ENCODE measurements at regions not wholly inside any gene's neighbourhood (a gene's known extent, or its start where the extent isn't known, plus 50 kb on each side); places are given as distances from the start of the nearest gene placed in this dataset.

GRCh38 chr10:43930777-43931176 is 282.1 kb upstream of the ZNF32 start:
- WGBS, 2 donors: 95 to 98% methylated on average over 5 of the region's 5 CpGs
- no peak for DNase-seq
- no peaks in the 10 kb centered on the region for H3K36me3 ChIP-seq (ENCODE audit: low read depth, missing control alignments)
- no peak for TF ChIP-seq POLR2A (IDR thresholded peaks at IDR 0.05)
- TF ChIP-seq, protein P1, sequence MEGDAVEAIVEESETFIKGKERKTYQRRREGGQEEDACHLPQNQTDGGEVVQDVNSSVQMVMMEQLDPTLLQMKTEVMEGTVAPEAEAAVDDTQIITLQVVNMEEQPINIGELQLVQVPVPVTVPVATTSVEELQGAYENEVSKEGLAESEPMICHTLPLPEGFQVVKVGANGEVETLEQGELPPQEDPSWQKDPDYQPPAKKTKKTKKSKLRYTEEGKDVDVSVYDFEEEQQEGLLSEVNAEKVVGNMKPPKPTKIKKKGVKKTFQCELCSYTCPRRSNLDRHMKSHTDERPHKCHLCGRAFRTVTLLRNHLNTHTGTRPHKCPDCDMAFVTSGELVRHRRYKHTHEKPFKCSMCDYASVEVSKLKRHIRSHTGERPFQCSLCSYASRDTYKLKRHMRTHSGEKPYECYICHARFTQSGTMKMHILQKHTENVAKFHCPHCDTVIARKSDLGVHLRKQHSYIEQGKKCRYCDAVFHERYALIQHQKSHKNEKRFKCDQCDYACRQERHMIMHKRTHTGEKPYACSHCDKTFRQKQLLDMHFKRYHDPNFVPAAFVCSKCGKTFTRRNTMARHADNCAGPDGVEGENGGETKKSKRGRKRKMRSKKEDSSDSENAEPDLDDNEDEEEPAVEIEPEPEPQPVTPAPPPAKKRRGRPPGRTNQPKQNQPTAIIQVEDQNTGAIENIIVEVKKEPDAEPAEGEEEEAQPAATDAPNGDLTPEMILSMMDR (IDR thresholded peaks at IDR 0.05): no peak
- no peaks in the 10 kb centered on the region for H3K27me3 ChIP-seq
- no peaks in the 10 kb centered on the region for H3K9me3 ChIP-seq
- no peak overlapping the region for H3K4me3 ChIP-seq
- H3K27ac ChIP-seq: no peak overlapping the region
- intact Hi-C loops (cut with DNase I; ENCODE audit: low total_unique reads): no loop called here
- H3K4me1 ChIP-seq: no peaks in the 10 kb centered on the region

DNA sequence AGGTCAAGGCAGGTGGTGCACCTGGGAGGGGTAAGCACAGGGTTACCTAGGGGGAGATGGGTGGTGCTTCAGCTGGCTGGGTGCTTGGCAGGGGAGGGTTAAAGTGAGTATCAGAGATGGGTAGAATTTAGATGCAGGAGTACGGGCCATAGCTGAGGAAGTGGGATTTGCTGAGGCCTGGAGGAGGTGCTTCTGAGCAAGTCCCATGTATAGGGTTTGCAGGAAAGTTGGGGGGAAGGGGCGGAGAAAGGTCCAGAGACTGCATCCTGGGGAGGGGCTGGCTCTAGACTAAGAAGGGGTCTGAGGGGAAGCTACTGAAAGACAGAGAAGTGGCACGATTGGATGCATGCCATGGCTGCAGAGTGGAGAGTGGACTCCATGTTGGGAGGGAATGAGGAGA is 281.6 kb upstream of the ZNF32 start:
- Histone ChIP-seq H3K4me3 (no peak overlapping the region), H3K27ac (no peak overlapping the region), H3K9me3 (no peaks in the 10 kb centered on the region), H3K4me1 (no peaks in the 10 kb centered on the region), H3K27me3 (no peaks in the 10 kb centered on the region), H3K36me3 (ENCODE audit: low read depth, missing control alignments) (no peaks in the 10 kb centered on the region)
- 88 to 91% methylated on average over 3 of the region's 3 CpGs for WGBS, 2 donors
- intact Hi-C loops (cut with DNase I; ENCODE audit: low total_unique reads): no loop called here
- TF ChIP-seq POLR2A (IDR thresholded peaks at IDR 0.05): no peak
- TF ChIP-seq, protein P1 (IDR thresholded peaks at IDR 0.05): no peak
- DNase-seq: no peak

DNA sequence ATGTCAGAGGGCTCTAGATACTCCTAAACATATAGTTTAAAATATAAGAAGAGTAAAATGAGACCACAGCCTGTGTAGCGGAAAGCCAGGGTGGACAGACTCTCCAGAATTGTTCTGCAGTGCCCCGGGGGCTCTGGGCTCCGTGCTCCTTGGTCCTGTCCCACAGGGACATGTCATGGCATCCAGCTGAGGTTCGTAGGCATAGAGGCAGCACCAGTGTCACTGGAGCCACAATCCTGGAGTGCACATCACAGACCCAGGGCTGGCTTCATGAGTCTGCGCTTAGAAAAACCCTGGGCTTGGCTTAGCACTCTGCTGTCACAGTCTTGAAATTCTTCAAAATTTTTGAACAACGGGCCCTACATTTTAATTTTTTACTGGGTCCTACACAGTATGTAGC is 280.4 kb upstream of the ZNF32 start:
- DNase-seq: no peak
- no peak overlapping the region for H3K4me3 ChIP-seq
- no peaks in the 10 kb centered on the region for H3K36me3 ChIP-seq (ENCODE audit: low read depth, missing control alignments)
- WGBS, 2 donors: 94 to 98% methylated on average over 6 of the region's 6 CpGs
- intact Hi-C loops (cut with DNase I; ENCODE audit: low total_unique reads): no loop called here
- no peaks in the 10 kb centered on the region for H3K9me3 ChIP-seq
- no peak for TF ChIP-seq POLR2A (IDR thresholded peaks at IDR 0.05)
- TF ChIP-seq, protein P1 (IDR thresholded peaks at IDR 0.05): no peak
- H3K27ac ChIP-seq: no peak overlapping the region
- no peaks in the 10 kb centered on the region for H3K27me3 ChIP-seq
- H3K4me1 ChIP-seq: no peaks in the 10 kb centered on the region

DNA sequence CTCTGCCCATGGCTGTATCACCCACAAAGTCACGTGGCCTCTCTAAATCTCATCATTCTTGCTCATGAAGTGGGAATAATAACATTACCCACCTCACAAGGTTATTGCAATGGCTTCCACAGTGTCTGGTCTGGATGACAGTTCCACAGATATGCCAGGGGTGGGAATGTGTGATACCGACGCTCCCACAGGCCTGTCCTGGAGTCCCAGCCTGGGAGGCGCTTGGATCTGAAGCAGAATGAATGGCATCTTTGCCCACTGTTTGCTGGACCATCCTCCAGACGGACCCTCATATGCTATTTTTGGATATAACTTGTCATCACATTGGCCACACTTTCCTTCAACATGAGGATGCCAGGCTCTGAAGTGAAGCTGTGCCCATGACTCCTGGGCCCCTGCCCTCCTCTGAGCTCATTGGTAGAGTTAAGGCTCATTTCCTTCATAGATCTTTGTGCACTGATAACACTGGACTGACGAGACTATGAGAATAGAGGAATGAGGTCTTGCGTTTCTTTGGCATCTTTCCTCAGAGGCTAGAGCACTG is 279.8 kb upstream of the ZNF32 start:
- 82 to 85% methylated on average over 5 to 7 of the region's 7 CpGs for WGBS, 2 donors
- no peaks in the 10 kb centered on the region for H3K4me1 ChIP-seq
- no peaks in the 10 kb centered on the region for H3K36me3 ChIP-seq (ENCODE audit: low read depth, missing control alignments)
- no peak for TF ChIP-seq POLR2A (IDR thresholded peaks at IDR 0.05)
- TF ChIP-seq, protein P1 (IDR thresholded peaks at IDR 0.05): no peak
- intact Hi-C loops (cut with DNase I; ENCODE audit: low total_unique reads): no loop called here
- H3K27me3 ChIP-seq: no peaks in the 10 kb centered on the region
- H3K27ac ChIP-seq: no peak overlapping the region
- no peak for DNase-seq
- no peaks in the 10 kb centered on the region for H3K9me3 ChIP-seq
- no peak overlapping the region for H3K4me3 ChIP-seq

DNA sequence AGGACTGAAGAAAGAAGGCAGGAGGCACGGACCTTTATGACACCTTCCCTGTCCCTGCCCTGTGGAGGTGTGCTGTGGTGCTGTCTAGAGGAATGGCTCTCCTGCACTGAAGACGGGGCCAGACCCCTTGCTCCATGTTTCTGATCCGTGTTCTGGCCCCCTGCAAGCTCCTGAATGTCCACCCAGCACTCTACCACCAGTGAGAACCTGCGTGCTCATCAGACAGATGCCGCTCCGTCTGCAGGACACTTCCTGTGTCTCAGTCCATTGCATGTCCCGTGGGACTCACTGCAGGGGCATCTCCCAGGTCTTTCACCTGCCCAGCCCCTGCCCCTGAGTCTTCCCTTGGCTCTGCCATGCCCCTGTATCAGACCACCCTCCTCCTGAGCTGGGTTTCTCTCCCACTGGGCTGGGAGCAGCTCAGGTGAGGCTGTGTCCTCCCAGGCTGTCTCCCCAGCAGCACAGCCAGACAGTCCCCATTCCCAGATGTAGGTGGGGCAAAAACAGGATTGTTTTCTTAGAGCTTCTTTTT is 278.3 kb upstream of the ZNF32 start:
- no peak overlapping the region for H3K27ac ChIP-seq
- no peaks in the 10 kb centered on the region for H3K27me3 ChIP-seq
- intact Hi-C loops (cut with DNase I; ENCODE audit: low total_unique reads): no loop called here
- no peaks in the 10 kb centered on the region for H3K9me3 ChIP-seq
- H3K36me3 ChIP-seq (ENCODE audit: low read depth, missing control alignments): no peaks in the 10 kb centered on the region
- H3K4me3 ChIP-seq: no peak overlapping the region
- no peaks in the 10 kb centered on the region for H3K4me1 ChIP-seq
- no peak for DNase-seq
- no peak for TF ChIP-seq POLR2A (IDR thresholded peaks at IDR 0.05)
- TF ChIP-seq, protein P1 (IDR thresholded peaks at IDR 0.05): no peak
- WGBS, 2 donors: 90 to 100% methylated on average over 1 to 7 of the region's 7 CpGs
